Hypothalamus (tissue), 51 donors: ENCODE measurements at regions not wholly inside any gene's neighbourhood (a gene's known extent, or its start where the extent isn't known, plus 50 kb on each side); places are given as distances from the start of the nearest gene placed in this dataset.
A peak's percentile ranks its signal among the peaks of the same experiment; 100 is the strongest.
"Not testable (repeated sequence)": the region's sequence is repeated elsewhere in the genome, so short reads cannot be mapped to it uniquely, and the experiment has no call there.

Experiments used
- DNase-seq, 51 donors: peaks; one replicate each; lab custom pipeline; 2025; lab: John Stamatoyannopoulos, UW

DNA sequence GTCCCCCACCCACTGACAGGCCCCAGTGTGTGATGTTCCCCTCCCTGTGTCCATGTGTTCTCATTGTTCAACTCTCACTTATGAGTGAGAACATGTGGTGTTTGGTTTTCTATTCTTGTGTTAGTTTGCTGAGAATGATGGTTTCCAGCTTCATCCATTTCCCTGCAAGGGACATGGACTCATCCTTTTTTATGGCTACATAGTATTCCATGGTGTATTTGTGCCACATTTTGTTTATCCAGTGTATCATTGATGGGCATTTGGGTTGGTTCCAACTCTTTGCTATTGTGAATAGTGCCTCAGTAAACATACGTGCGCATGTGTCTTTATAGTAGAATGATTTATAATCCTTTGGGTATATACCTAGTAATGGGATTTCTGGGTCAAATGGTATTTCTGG lies 509.9 kb downstream of the UTRN start:
- DNase-seq: not testable (repeated sequence)

- no peak for DNase-seq
Observed at GRCh38 chr6:144796070-144796469, 510.9 kb downstream of the UTRN start.

GRCh38 chr6:144797881-144798589 lies 512.9 kb downstream of the UTRN start:
- no peak for DNase-seq

DNA sequence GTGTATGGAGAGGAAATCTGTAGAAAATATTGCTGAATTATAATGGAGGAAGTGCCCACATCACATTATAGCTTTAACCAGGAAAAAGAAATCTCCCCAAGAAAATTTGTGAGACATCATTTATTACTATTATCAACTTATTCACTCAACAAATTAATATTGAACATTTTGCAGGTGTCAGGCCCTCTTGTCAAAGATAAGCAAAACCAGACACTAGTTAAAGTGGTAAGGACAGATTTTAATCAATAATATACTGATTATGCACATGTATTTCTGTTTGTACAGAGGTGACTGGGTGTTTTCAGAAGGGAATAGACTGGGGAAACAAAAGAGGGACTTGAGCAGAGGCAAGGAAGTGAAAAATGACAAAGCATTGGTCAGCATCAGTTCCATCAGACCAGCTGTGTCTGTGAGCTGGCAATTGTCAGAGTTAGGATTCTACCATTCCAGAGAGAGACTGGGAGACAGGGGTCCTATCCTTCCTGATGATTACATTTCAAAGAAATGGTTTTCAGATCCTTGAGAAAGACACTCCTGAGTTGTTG lies 519.2 kb downstream of the UTRN start:
- DNase-seq: no peak

DNA sequence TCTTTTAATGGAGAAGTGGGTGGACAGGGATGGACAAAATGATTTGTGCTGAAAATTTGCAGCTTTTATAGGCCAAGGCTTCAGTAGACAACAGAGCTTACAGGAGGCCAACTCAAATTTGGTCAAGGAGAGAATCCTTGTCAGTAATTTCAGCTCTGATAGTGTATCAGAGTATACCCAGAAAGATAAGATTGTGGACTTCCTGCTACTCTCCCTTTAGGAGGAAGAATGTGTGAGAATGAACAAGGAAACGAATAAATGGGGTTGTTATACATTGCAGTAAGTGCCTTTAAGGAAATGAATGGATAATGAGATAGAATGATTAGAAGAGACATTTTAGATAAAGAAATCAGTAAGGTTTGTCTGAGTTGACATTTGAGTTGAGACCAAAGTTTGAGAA lies 519.9 kb downstream of the UTRN start:
- no peak for DNase-seq

DNA sequence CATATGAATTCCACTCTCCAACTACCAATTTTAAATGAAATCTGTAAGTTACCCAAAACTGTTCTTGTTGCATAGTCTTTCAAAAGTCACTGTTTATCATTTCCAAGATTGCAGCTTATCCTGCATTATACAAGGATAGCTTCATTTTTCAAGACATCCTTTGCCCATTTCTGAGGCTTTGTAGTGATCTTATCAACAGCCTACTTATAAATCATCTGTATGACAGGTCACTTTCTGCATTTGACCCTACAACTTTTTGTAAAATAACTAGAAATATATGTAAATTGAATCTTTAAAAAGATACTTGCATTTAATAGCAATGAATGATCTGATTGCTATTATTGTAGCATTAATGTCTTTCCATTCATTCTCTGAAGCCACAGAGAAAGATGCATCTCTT lies 521.1 kb downstream of the UTRN start:
- no peak for DNase-seq

GRCh38 chr6:144809120-144809519 lies 524.0 kb downstream of the UTRN start:
- DNase-seq: no peak

- DNase-seq: no peak
Observed at GRCh38 chr6:144809969-144810368, 524.8 kb downstream of the UTRN start.

- DNase-seq: no peak
Observed at GRCh38 chr6:144811140-144811539, 526.0 kb downstream of the UTRN start.

GRCh38 chr6:144816936-144817335 lies 531.8 kb downstream of the UTRN start:
- DNase-seq: no peak

GRCh38 chr6:144820270-144820669 lies 535.1 kb downstream of the UTRN start:
- DNase-seq: no peak

DNA sequence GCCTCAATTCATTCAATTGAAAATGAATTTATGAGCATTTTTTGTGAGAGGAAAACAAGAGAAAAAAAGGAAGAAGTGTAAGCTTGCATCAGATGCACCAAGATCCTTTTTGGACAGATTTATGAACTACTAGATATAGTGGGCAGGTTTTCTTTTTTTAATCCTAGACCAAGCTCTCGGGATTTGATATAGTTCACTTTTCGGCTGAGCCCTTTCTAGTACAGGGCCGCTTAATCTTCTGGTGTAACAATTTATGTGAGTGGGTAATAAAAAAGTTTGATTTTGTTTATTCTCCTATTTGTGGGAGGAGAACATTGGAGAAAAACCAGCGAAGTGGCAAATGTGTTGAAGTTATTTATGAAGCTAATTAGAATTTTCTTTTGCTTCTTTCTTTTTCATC lies 538.0 kb downstream of the UTRN start:
- no peak for DNase-seq

DNA sequence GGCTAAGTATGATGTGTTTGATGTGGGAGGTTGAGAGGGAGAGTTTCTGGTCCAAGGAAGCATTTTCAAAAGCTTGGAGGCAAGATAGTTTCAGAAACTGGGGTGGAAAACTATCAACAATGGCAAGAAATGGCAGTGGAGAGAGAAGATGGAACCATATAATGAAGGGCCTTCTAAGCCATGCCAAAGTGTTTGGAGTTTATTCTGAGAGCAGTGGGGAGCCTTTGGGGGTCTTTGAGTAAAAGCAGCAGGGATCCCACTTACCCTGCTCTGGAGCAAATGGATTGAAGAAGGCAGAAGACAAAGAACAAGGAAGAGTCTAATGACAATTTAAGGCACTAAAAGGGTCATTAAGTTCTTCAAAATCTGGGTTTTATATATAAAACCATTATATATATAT lies 538.9 kb downstream of the UTRN start:
- no peak for DNase-seq

GRCh38 chr6:144834426-144835038 lies 549.4 kb downstream of the UTRN start:
- no peak for DNase-seq

DNA sequence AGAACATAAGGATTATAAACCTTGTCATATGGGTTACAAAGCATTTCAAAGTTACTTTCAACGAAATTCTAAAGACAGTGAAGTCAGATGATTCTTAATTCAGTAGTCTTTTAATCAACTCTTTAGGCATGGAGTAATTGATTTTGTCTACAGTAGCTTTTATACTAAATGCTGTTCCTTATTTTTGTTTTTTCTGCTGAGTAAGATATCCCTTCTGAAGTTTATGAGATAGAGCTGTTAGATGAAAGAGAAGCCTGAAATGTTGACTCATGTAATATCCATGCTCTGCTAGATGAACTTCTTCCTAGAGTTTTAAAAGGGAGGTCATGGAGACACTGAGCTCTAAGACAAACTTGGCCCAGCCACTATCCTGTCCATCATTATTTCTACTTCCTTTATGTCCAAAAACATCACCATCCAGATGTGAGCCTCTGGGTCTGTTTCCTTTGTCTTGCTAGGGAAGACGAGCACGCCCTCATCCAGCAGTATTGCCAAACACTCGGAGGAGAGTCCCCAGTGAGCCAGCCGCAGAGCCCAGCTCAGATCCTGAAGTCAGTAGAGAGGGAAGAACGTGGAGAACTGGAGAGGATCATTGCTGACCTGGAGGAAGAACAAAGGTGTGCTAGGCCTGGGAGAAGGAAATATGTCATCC lies 550.3 kb downstream of the UTRN start:
- no peak for DNase-seq

GRCh38 chr6:144840619-144841018 lies 555.5 kb downstream of the UTRN start:
- no peak for DNase-seq

DNA sequence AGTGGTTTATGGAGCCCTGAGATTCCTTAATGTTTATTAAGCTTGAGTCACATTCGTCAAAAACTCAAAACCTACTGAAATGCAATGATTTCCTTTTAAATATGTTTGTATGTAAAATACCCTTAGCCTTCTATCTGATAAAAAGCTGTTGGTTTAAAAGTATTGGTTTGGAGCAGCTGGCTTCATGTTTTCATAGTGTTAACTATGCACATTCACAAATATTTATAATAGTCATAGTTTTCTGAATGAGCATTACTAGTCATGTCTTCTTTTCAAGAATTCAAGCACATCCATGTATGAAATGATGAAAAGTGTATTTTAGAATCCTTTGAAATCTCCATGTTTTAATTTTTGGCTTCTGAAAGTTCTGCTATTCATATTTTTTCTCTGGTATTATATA lies 558.6 kb downstream of the UTRN start:
- no peak for DNase-seq

DNA sequence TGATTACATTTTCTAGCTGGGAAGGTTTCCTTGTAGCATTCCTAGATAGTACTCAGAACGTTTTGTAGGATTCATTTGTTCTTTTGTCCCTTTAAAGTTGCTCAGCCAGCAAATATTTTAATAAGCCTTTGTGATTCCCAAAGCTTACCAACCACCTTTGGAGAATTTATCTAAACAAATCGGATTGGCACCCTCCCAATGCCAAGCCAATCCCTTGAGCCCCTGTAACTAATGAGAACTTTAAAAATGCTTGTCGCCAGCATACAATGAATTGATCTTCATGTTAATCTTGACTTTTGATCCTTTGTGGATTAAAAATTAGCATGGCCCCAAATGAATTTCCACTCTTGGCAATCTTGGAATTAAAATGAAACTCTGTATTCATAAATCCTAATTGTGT lies 559.5 kb downstream of the UTRN start:
- DNase-seq: no peak

DNA sequence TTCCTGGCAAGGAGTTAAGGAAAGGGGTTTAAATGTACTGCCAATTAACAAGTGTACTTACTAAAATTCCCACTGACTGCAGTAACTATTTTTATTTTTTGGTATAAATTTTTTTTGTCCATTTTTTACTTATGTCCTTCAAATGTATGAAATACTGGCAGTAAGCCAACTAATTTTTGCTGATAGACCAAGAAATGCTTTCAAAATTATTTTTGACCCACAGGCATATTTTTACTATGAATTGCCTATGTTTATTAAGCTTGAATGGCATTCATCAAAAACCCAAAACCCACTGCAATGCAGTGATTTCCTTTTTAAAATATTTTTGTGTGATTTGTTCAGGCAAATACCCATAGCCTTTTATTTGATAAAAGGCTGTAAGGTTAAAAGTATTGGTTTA lies 560.1 kb downstream of the UTRN start:
- no peak for DNase-seq

GRCh38 chr6:144847916-144848315 lies 562.8 kb downstream of the UTRN start:
- DNase-seq: peak in 2 of 51 donors; percentile 0 to 16

- no peak for DNase-seq
Observed at GRCh38 chr6:144849920-144850319, 564.8 kb downstream of the UTRN start.

- DNase-seq: no peak
Observed at GRCh38 chr6:144853603-144854002, 568.5 kb downstream of the UTRN start.
